OCI-LY3 (cell line): ENCODE measurements at regions not wholly inside any gene's neighbourhood (a gene's known extent, or its start where the extent isn't known, plus 50 kb on each side); places are given as distances from the start of the nearest gene placed in this dataset.

ENCODE experiments used
- H2AFZ ChIP-seq: fragments of 200-600, 300-600 bp; shearing (Covaris generic); 2 replicates; pipeline ENCODE4 v1.6.0; 2014; ENCODE audit warnings: antibody characterized with exemption, low read depth, low read length
- H3K27ac ChIP-seq: fragments of 200-600, 300-600 bp; sonication (generic); 2 replicates; pipeline ENCODE4 v1.5.1; 2014; ENCODE audit warnings: mild to moderate bottlenecking, low read length, moderate library complexity, mixed read lengths
- H3K27me3 ChIP-seq: fragments of 200-600, 300-600 bp; sonication (generic); 2 replicates; pipeline ENCODE4 v1.6.1; 2014; ENCODE audit warnings: low read depth, low read length, mixed read lengths
- H3K36me3 ChIP-seq: fragments of 200-600, 300-600 bp; sonication (generic); replicated peaks from 2 replicates; pipeline ENCODE3; 2014; ENCODE audit warnings: low read depth, low read length, mixed read lengths
- H3K4me1 ChIP-seq: fragments of 300-600, 200-600 bp; sonication (generic); 2 replicates; pipeline ENCODE4 v1.6.1; 2014; ENCODE audit warnings: low read length, mixed read lengths
- H3K4me2 ChIP-seq: fragments of 200-600, 300-600 bp; sonication (generic); 2 replicates; pipeline ENCODE4 v1.6.1; 2014; ENCODE audit warnings: low read length, mixed read lengths
- H3K4me3 ChIP-seq: fragments of 300-600, 200-600 bp; sonication (generic); 2 replicates; pipeline ENCODE4 v1.5.1; 2014; ENCODE audit warnings: antibody characterized with exemption, mild to moderate bottlenecking, low read length, moderate library complexity
- H3K79me2 ChIP-seq: fragments of 300-600, 200-600 bp; shearing (Covaris generic); 2 replicates; pipeline ENCODE4 v1.6.1; 2014; ENCODE audit warnings: mild to moderate bottlenecking, low read length, mixed read lengths
- H3K9ac ChIP-seq: fragments of 300-600, 200-600 bp; shearing (Covaris generic); 2 replicates; pipeline ENCODE4 v1.6.0; 2014; ENCODE audit warnings: mild to moderate bottlenecking, low read length, moderate library complexity
- H3K9me3 ChIP-seq: fragments of 200-600, 300-600 bp; shearing (Covaris generic); 2 replicates; pipeline ENCODE4 v1.6.1; 2014; ENCODE audit warnings: low read length, mixed read lengths; ENCODE audit not compliant: insufficient read depth
- H4K20me1 ChIP-seq: fragments of 200-600, 300-600 bp; sonication (generic); 2 replicates; pipeline ENCODE4 v1.6.1; 2016; ENCODE audit warnings: low read length, mixed read lengths; ENCODE audit not compliant: insufficient read depth
- EZH2phosphoT487 ChIP-seq: fragments of 200-600 bp; shearing (Covaris generic); IDR thresholded peaks from 2 replicates; pipeline ENCODE4 v1.6.1; 2018; ENCODE audit warnings: antibody characterized with exemption, mixed run types, low read depth
- TF ChIP-seq, protein P1 (sequence below): fragments of 200-600, 300-600 bp; sonication (generic); IDR thresholded peaks from 2 replicates; pipeline ENCODE4 v1.5.1; 2014; ENCODE audit warnings: antibody characterized with exemption, low read length, low read depth

- H2AFZ ChIP-seq = no peak overlapping the region
- no peak overlapping the region for H3K4me2 ChIP-seq
- H3K79me2 ChIP-seq = no peaks in the 10 kb centered on the region
- no peaks in the 10 kb centered on the region for H4K20me1 ChIP-seq
- H3K4me3 ChIP-seq = no peak overlapping the region
- no peaks in the 10 kb centered on the region for H3K4me1 ChIP-seq
- H3K9ac ChIP-seq = no peak overlapping the region
- H3K27me3 ChIP-seq = no peaks in the 10 kb centered on the region
- no peaks in the 10 kb centered on the region for H3K36me3 ChIP-seq
- TF ChIP-seq EZH2phosphoT487 = no peak
- TF ChIP-seq, protein P1, sequence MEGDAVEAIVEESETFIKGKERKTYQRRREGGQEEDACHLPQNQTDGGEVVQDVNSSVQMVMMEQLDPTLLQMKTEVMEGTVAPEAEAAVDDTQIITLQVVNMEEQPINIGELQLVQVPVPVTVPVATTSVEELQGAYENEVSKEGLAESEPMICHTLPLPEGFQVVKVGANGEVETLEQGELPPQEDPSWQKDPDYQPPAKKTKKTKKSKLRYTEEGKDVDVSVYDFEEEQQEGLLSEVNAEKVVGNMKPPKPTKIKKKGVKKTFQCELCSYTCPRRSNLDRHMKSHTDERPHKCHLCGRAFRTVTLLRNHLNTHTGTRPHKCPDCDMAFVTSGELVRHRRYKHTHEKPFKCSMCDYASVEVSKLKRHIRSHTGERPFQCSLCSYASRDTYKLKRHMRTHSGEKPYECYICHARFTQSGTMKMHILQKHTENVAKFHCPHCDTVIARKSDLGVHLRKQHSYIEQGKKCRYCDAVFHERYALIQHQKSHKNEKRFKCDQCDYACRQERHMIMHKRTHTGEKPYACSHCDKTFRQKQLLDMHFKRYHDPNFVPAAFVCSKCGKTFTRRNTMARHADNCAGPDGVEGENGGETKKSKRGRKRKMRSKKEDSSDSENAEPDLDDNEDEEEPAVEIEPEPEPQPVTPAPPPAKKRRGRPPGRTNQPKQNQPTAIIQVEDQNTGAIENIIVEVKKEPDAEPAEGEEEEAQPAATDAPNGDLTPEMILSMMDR = no peak
- no peak overlapping the region for H3K27ac ChIP-seq
- no peaks in the 10 kb centered on the region for H3K9me3 ChIP-seq
Observed at GRCh38 chr5:121783700-121784099, 68.0 kb upstream of the FTMT start.

- Histone ChIP-seq H2AFZ (no peak overlapping the region), H3K4me3 (no peak overlapping the region), H3K4me1 (no peaks in the 10 kb centered on the region), H3K9ac (no peak overlapping the region), H3K79me2 (no peaks in the 10 kb centered on the region), H3K27ac (no peak overlapping the region), H4K20me1 (no peaks in the 10 kb centered on the region), H3K9me3 (no peaks in the 10 kb centered on the region), H3K36me3 (no peaks in the 10 kb centered on the region), H3K4me2 (no peak overlapping the region), H3K27me3 (no peaks in the 10 kb centered on the region)
- TF ChIP-seq EZH2phosphoT487 = no peak
- TF ChIP-seq, protein P1 = no peak
Observed at GRCh38 chr5:121793791-121794190, 57.9 kb upstream of the FTMT start.

GRCh38 chr5:121795511-121795910 is 56.2 kb upstream of the FTMT start:
- TF ChIP-seq, protein P1 = no peak
- TF ChIP-seq EZH2phosphoT487 = no peak
- Histone ChIP-seq H3K4me1 (no peaks in the 10 kb centered on the region), H3K9me3 (no peaks in the 10 kb centered on the region), H2AFZ (no peak overlapping the region), H3K27me3 (no peaks in the 10 kb centered on the region), H4K20me1 (no peaks in the 10 kb centered on the region), H3K4me2 (no peak overlapping the region), H3K4me3 (no peak overlapping the region), H3K36me3 (no peaks in the 10 kb centered on the region), H3K79me2 (no peaks in the 10 kb centered on the region), H3K9ac (no peak overlapping the region), H3K27ac (no peak overlapping the region)

DNA sequence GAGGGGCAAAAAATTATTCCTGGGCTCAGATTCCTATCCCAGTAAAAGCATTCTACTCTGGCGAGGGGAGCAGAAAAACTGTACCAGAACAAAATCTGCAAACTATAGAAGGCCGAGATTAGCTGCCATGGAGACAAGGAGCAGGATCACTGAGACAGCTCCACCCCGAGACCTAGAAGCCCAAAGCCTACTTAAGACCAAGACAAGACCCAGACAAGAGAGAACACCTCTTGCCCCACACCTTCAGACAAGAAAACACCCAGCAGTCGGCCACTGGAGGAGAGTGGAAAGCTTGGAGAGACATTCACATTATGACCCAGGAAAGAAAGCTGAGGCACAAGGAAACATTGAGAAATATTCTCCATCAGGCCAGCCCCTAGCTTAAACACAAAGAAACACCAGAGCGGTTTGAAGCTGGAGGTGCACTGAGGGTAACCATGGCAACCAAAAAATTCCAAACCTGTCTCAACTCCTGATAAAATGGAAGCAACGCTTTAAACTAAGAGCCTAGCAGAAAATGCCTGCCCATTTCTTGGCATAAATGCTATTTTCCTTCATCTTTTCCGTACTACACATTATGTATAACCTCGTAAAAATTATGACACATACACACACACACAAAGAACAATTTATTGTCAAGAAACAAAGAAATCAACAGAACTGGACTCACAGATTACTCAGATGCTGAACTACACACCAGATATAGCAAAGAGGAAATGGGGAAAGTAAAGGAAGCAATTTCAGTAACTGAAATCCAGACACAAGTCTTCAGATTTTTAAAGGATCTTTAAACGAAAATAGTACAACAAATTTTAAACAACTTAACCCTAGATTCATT is 53.8 kb upstream of the FTMT start:
- Histone ChIP-seq H3K9ac (no peak overlapping the region), H3K4me2 (no peak overlapping the region), H2AFZ (0 out of 2 replicates have a peak overlapping the region, but pooled peaks have one; percentile 65), H3K79me2 (no peaks in the 10 kb centered on the region), H3K4me3 (no peak overlapping the region), H3K4me1 (no peaks in the 10 kb centered on the region), H3K27me3 (no peaks in the 10 kb centered on the region), H3K27ac (no peak overlapping the region), H4K20me1 (no peaks in the 10 kb centered on the region), H3K36me3 (no peaks in the 10 kb centered on the region), H3K9me3 (no peaks in the 10 kb centered on the region)
- TF ChIP-seq EZH2phosphoT487 = no peak
- TF ChIP-seq, protein P1 = no peak
